GM18858 (cell line): ENCODE measurements at regions not wholly inside any gene's neighbourhood (a gene's known extent, or its start where the extent isn't known, plus 50 kb on each side); places are given as distances from the start of the nearest gene placed in this dataset.

ENCODE experiments used
- ATAC-seq: cut with Tn5 transposase; IDR thresholded peaks from one replicate; pipeline ENCODE4 v1.9.1; 2021; ENCODE audit not compliant: unreplicated experiment

- ATAC-seq: no peak
Observed at GRCh38 chr6:71395731-71396409, 107.3 kb downstream of the OGFRL1 start.

DNA sequence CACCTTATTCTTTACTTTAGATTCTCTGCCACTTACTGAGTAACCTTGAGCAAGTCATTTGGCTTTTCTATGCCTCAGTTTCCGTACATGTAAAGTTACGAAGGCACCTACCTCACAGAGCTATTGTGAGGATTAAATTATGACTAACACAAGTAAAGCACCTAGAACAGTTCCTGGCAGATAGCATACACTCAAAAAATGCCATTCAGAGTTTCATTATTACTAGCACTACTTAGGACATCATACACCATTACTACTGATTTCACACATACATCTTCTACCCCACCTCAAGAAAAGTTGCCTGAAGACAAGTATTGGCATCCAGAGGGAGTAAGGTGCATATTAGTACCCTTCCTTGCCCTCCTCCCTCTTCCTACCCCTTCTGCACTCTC, 107.8 kb downstream of the OGFRL1 start:
- ATAC-seq: peak; percentile 98

GRCh38 chr6:71399279-71399678, 110.7 kb downstream of the OGFRL1 start:
- ATAC-seq: no peak

DNA sequence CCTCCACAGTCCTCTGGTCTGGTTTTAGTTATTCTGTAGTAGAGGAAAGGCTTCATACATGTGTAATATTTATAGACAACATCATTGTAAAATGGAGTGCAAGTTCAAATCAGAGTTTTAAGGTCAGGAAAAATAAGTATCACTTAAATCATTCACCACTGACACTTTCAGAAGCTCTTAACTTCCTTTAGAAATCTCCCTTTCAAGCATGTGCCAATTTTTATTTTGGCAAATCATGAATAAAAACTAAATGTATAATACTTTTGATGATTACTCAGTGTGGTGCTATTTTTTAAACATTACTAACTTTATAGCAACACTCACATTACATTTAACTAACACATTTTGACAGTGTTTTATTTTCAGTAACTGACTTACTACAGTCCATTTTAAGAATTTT, 112.2 kb downstream of the OGFRL1 start:
- no peak for ATAC-seq

- no peak for ATAC-seq
Observed at GRCh38 chr6:71402096-71402495, 113.5 kb downstream of the OGFRL1 start.

- no peak for ATAC-seq
Observed at GRCh38 chr6:71403422-71404134, 115.0 kb downstream of the OGFRL1 start.

GRCh38 chr6:71404145-71404966, 115.7 kb downstream of the OGFRL1 start:
- no peak for ATAC-seq

GRCh38 chr6:71404967-71405278, 116.3 kb downstream of the OGFRL1 start:
- no peak for ATAC-seq

- no peak for ATAC-seq
Observed at GRCh38 chr6:71405416-71405815, 116.8 kb downstream of the OGFRL1 start.

GRCh38 chr6:71406865-71407860, 118.6 kb downstream of the OGFRL1 start:
- no peak for ATAC-seq

DNA sequence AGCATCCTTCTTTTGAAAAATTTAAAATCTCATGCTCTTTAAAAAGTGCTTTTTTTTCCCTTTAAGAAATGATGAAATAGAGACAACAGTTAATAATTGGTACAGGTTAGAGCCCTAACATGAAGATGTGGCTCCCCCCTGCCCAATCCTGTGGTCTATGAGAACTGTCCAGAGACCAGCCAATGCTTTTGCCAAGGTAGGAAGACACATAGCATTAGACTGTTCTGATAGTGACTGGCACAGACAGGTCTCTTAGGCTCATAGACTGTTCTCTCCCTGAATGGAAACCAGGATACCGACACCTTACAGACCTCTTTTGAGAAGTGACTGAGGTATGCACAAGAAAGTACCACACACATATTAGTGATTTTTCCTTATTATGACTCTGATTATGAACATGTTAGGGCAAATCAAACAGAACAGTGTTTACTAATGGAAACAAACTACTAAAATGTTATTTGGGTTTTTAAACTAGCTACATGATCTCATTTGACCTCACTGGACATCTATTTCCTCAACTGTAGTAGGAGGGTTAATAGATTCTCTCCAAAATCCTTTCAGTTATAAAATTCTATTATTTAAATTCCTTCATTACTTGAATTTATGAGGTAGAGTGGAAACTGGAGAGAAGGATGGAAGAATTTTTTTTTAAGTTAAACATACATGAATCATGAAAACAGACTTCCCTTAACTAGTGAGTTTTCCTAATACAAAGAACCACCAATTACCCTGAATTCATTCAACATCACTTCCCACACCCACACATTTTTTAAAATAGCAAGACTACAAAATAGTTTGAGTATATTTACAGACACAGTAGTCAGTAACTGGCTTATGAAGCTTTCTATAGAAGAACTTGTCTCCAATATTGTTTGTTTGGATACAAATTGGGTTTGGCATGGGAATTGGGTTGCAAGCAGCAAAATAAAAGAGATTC, 120.4 kb downstream of the OGFRL1 start:
- ATAC-seq: no peak

GRCh38 chr6:71410164-71410566, 121.6 kb downstream of the OGFRL1 start:
- no peak for ATAC-seq

GRCh38 chr6:71410681-71411080, 122.1 kb downstream of the OGFRL1 start:
- no peak for ATAC-seq

- ATAC-seq: no peak
Observed at GRCh38 chr6:71411882-71412281, 123.3 kb downstream of the OGFRL1 start.

- ATAC-seq: no peak
Observed at GRCh38 chr6:71412559-71413140, 124.0 kb downstream of the OGFRL1 start.

DNA sequence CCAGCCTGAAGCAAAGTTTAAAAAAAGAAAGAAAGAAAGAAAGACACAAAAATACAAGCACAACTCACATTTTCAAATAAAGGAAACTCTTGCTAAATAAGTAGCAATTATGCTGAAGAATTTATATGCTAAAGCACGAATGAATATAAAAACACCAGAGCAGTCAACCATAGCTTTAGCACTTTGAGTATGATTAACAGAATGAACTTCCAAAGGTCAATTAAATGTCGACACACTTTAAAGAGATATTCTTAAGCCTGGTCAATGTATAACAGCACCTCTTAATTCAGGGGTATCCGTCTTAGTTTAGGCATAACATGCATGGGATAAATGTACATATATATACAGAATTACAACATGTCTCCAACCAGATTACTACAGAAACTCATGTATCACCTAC, 125.9 kb downstream of the OGFRL1 start:
- ATAC-seq: no peak

GRCh38 chr6:71419217-71420094, 130.8 kb downstream of the OGFRL1 start:
- no peak for ATAC-seq

DNA sequence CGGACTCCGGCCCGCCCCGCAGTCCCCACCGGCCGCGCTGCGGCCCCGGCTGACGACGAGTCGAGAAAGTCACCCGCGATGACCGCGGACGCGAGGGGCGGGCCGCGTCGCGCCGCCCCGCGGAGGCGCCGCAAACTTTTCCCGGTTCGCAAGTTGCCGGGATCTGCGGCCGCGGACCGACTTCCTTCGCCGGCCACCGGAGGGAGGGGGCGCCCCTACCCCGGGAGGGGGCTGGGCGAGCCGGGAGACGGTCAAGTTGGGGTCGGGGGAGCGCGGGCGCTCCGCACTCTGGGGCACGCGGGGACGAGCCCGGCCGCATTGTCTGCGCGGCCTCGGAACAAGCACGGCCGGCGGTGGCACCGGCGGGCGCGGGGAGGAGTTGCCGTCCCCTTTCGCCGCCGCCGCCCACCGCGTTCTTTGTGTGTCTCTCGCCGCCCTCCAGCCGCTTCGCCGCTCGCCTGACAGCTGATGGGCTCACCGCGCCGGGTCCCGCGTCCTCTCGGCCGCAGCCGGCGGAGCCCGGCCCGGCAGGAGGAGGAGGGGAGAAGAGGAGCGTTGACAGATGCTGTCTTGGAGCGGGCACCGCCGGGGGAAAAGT, 131.6 kb downstream of the OGFRL1 start:
- peak; percentile 22 for ATAC-seq
